SK-N-SH (cell line): ENCODE measurements at regions not wholly inside any gene's neighbourhood (a gene's known extent, or its start where the extent isn't known, plus 50 kb on each side); places are given as distances from the start of the nearest gene placed in this dataset.

Experiments used
- CTCF ChIA-PET: fragments of 300-600, 350-600 bp; formaldehyde crosslinking; extraction: SDS; loops from one replicate; lab custom pipeline; 2021; lab: Yijun Ruan, JAX
- POLR2A ChIA-PET: fragments of 350-600 bp; sonication (Branson Sonifier 250); formaldehyde crosslinking; extraction: SDS; loops from one replicate; lab custom pipeline; 2020; ENCODE audit warnings: antibody characterized with exemption, inconsistent platforms; lab: Yijun Ruan, JAX
- DNase-seq: peaks from one replicate; pipeline ENCODE4 v3.0.0; 2012
- H2AFZ ChIP-seq: fragments of 200-600 bp; sonication (generic); 2 replicates; pipeline ENCODE4 v1.8.1; 2016; ENCODE audit warnings: antibody characterized with exemption, mild to moderate bottlenecking, low read depth
- H3F3A ChIP-seq: fragments of 200-600 bp; sonication (generic); replicated peaks from 2 replicates; pipeline ENCODE3; 2016; ENCODE audit warnings: antibody characterized with exemption, mild to moderate bottlenecking; ENCODE audit not compliant: insufficient read depth
- H3K27ac ChIP-seq, 2 experiments: fragments of 200-500 bp in 1 of 2; fragments of 200-600 bp in 1 of 2; sonication (Bioruptor generic) in 1 of 2; sonication (generic), shearing (Covaris generic) in 1 of 2; 2 replicates each; pipeline versions ENCODE4 v1.5.1 to v1.6.1; 2014 to 2016; ENCODE audit warnings: low read depth in 2 of 2, inconsistent platforms in 1 of 2, low read length in 1 of 2, mild to moderate bottlenecking in 1 of 2, mixed read lengths in 1 of 2
- H3K27me3 ChIP-seq: fragments of 200-600 bp; sonication (generic), shearing (Covaris generic); 2 replicates; pipeline ENCODE4 v1.6.1; 2016; ENCODE audit warnings: mixed run types; ENCODE audit not compliant: insufficient read depth
- H3K36me3 ChIP-seq, 2 experiments: fragments of 200-500 bp in 1 of 2; fragments of 200-600 bp in 1 of 2; sonication (Bioruptor generic) in 1 of 2; sonication (generic) in 1 of 2; replicated peaks in 1 of 2; 2 replicates each; pipeline versions ENCODE3 to v1.5.1; 2014 to 2016; ENCODE audit warnings: low read length in 1 of 2, mild to moderate bottlenecking in 1 of 2; ENCODE audit not compliant: insufficient read depth in 2 of 2, control insufficient read depth in 1 of 2
- H3K4me1 ChIP-seq, 2 experiments: fragments of 200-500 bp in 1 of 2; fragments of 200-600 bp in 1 of 2; sonication (Bioruptor generic) in 1 of 2; sonication (generic), shearing (Covaris generic) in 1 of 2; 2 replicates each; pipeline versions ENCODE4 v1.5.1 to v1.6.1; 2014 to 2016; ENCODE audit warnings: low read depth in 1 of 2, low read length in 1 of 2, mixed run types in 1 of 2; ENCODE audit not compliant: insufficient read depth in 2 of 2, control insufficient read depth in 1 of 2
- H3K4me2 ChIP-seq: fragments of 200-600 bp; sonication (generic), shearing (Covaris generic); 2 replicates; pipeline ENCODE4 v1.6.1; 2017; ENCODE audit warnings: mixed run types
- H3K4me3 ChIP-seq, 2 experiments: fragments of 200-500 bp in 1 of 2; fragments of 200-600 bp in 1 of 2; sonication (Bioruptor generic) in 1 of 2; sonication (generic), shearing (Covaris generic) in 1 of 2; 2 replicates each; pipeline versions ENCODE4 v1.5.1 to v1.8.1; 2014 to 2016; ENCODE audit warnings: low read depth in 2 of 2, inconsistent platforms in 1 of 2, low read length in 1 of 2, mild to moderate bottlenecking in 1 of 2, mixed read lengths in 1 of 2, moderate library complexity in 1 of 2
- H3K79me2 ChIP-seq: fragments of 200-600 bp; sonication (generic); 2 replicates; pipeline ENCODE4 v1.8.1; 2017; ENCODE audit warnings: mild to moderate bottlenecking; ENCODE audit not compliant: insufficient read depth
- H3K9ac ChIP-seq: fragments of 200-600 bp; sonication (generic); 2 replicates; pipeline ENCODE4 v1.6.1; 2017; ENCODE audit warnings: mixed run types
- H3K9me2 ChIP-seq: fragments of 200-600 bp; sonication (generic); 2 replicates; pipeline ENCODE4 v1.6.1; 2017; ENCODE audit warnings: mixed run types
- H3K9me3 ChIP-seq: fragments of 200-600 bp; sonication (generic); 2 replicates; pipeline ENCODE4 v1.6.1; 2017; ENCODE audit warnings: mixed run types, mild to moderate bottlenecking, moderate library complexity
- H4K20me1 ChIP-seq: fragments of 200-600 bp; sonication (generic); 2 replicates; pipeline ENCODE4 v1.6.1; 2017; ENCODE audit warnings: mild to moderate bottlenecking, mixed run types; ENCODE audit not compliant: insufficient read depth
- CHD2 ChIP-seq: fragments of 150-350 bp; IDR thresholded peaks from 2 replicates; pipeline ENCODE4 v1.6.1; 2018; ENCODE audit warnings: low read length; ENCODE audit not compliant: partially characterized antibody
- ELF1 ChIP-seq: IDR thresholded peaks from 2 replicates; pipeline ENCODE4 v1.4.0; 2012
- EP300 ChIP-seq, 2 experiments: IDR thresholded peaks; 2 replicates each; pipeline versions ENCODE4 v1.4.0 to v1.6.1; 2012; ENCODE audit warnings: borderline replicate concordance in 1 of 2, low read depth in 1 of 2, low read length in 1 of 2
- EZH2phosphoT487 ChIP-seq: fragments of 200-600 bp; sonication (generic); IDR thresholded peaks from 2 replicates; pipeline ENCODE4 v1.6.1; 2017; ENCODE audit warnings: low read depth, mixed run types, mild to moderate bottlenecking, antibody characterized with exemption, moderate library complexity, borderline replicate concordance
- FOSL2 ChIP-seq: IDR thresholded peaks from 2 replicates; pipeline ENCODE4 v1.4.0; 2012; ENCODE audit warnings: low read depth, mild to moderate bottlenecking, moderate library complexity, borderline replicate concordance
- FOXJ3 ChIP-seq: sonication (generic); formaldehyde crosslinking; IDR thresholded peaks from 2 replicates; pipeline ENCODE4 v1.5.1; 2020; ENCODE audit warnings: mild to moderate bottlenecking, missing genetic modification reagents
- FOXM1 ChIP-seq: IDR thresholded peaks from 2 replicates; pipeline ENCODE4 v1.4.0; 2012; ENCODE audit warnings: low read depth, mild to moderate bottlenecking
- GABPA ChIP-seq: IDR thresholded peaks from 2 replicates; pipeline ENCODE4 v1.4.0; 2012; ENCODE audit warnings: low read depth, mild to moderate bottlenecking
- GATA2 ChIP-seq: sonication (generic); formaldehyde crosslinking; IDR thresholded peaks from 2 replicates; pipeline ENCODE4 v1.5.0; 2020; ENCODE audit warnings: mild to moderate bottlenecking, missing genetic modification reagents
- JUND ChIP-seq: IDR thresholded peaks from 2 replicates; pipeline ENCODE4 v1.4.0; 2012
- MEF2A ChIP-seq: IDR thresholded peaks from 2 replicates; pipeline ENCODE4 v1.4.0; 2012; ENCODE audit warnings: low read depth, borderline replicate concordance
- MXI1 ChIP-seq: IDR thresholded peaks from 2 replicates; pipeline ENCODE4 v1.6.1; 2012; ENCODE audit warnings: mild to moderate bottlenecking, low read depth, low read length, improper control_type of control experiment
- NFIC ChIP-seq: IDR thresholded peaks from 2 replicates; pipeline ENCODE4 v1.4.0; 2012; ENCODE audit warnings: borderline replicate concordance
- NRF1 ChIP-seq: IDR thresholded peaks from 2 replicates; pipeline ENCODE4 v1.6.1; 2012; ENCODE audit warnings: low read depth, mild to moderate bottlenecking, low read length
- POLR2AphosphoS5 ChIP-seq: IDR thresholded peaks from 2 replicates; pipeline ENCODE4 v1.6.1; 2012; ENCODE audit warnings: low read depth, low read length
- RAD21 ChIP-seq: IDR thresholded peaks from 2 replicates; pipeline ENCODE4 v1.6.1; 2012; ENCODE audit warnings: mild to moderate bottlenecking, low read length
- RCOR1 ChIP-seq: fragments of 150-350 bp; IDR thresholded peaks from 2 replicates; pipeline ENCODE4 v1.6.1; 2017; ENCODE audit warnings: antibody characterized with exemption, low read length
- RFX5 ChIP-seq: IDR thresholded peaks from 2 replicates; pipeline ENCODE4 v1.6.1; 2012; ENCODE audit warnings: mild to moderate bottlenecking, improper control_type of control experiment, low read length
- RXRA ChIP-seq: IDR thresholded peaks from 2 replicates; pipeline ENCODE4 v1.4.0; 2012; ENCODE audit warnings: low read depth, mild to moderate bottlenecking, borderline replicate concordance
- SIN3A ChIP-seq: IDR thresholded peaks from 2 replicates; pipeline ENCODE4 v1.6.1; 2012; ENCODE audit warnings: low read depth, mild to moderate bottlenecking, low read length, moderate library complexity, borderline replicate concordance
- SMC3 ChIP-seq: IDR thresholded peaks from 2 replicates; pipeline ENCODE4 v1.6.1; 2012; ENCODE audit warnings: low read depth, low read length, improper control_type of control experiment
- TAF1 ChIP-seq: IDR thresholded peaks from 2 replicates; pipeline ENCODE4 v1.6.1; 2012; ENCODE audit warnings: low read depth, mild to moderate bottlenecking, low read length, moderate library complexity, borderline replicate concordance
- TCF12 ChIP-seq: IDR thresholded peaks from 2 replicates; pipeline ENCODE4 v1.4.0; 2012
- TEAD4 ChIP-seq: IDR thresholded peaks from 2 replicates; pipeline ENCODE4 v1.4.0; 2012; ENCODE audit warnings: mild to moderate bottlenecking, borderline replicate concordance; ENCODE audit not compliant: insufficient read depth
- WGBS: methylation state at CpG from one replicate; pipeline ENCODE4 v1.1.6; 2017; ENCODE audit warnings: low lambda C conversion rate; 5-methylcytosine and 5-hydroxymethylcytosine counted together
- TF ChIP-seq, protein P1 (sequence below): IDR thresholded peaks from 2 replicates; pipeline ENCODE4 v1.4.0; 2012; ENCODE audit warnings: low read depth, borderline replicate concordance
- TF ChIP-seq, protein P2 (sequence below): IDR thresholded peaks from 2 replicates; pipeline ENCODE4 v1.4.0; 2012; ENCODE audit warnings: low read depth
- TF ChIP-seq, protein P3 (sequence below): fragments of 200-600 bp; sonication (generic); IDR thresholded peaks from 2 replicates; pipeline ENCODE4 v1.6.1; 2017; ENCODE audit warnings: antibody characterized with exemption, mild to moderate bottlenecking, moderate library complexity
- TF ChIP-seq, protein P4 (sequence below): fragments of 150-350 bp; IDR thresholded peaks from 2 replicates; pipeline ENCODE4 v1.6.1; 2016; ENCODE audit warnings: mild to moderate bottlenecking, low read depth, low read length
- TF ChIP-seq, protein P5 (sequence below): IDR thresholded peaks from 2 replicates; pipeline ENCODE4; 2012
- TF ChIP-seq, protein P6 (sequence below): fragments of 150-350 bp; IDR thresholded peaks from 2 replicates; pipeline ENCODE4 v1.6.1; 2017; ENCODE audit warnings: antibody characterized with exemption, low read length, low read depth, borderline replicate concordance

DNA sequence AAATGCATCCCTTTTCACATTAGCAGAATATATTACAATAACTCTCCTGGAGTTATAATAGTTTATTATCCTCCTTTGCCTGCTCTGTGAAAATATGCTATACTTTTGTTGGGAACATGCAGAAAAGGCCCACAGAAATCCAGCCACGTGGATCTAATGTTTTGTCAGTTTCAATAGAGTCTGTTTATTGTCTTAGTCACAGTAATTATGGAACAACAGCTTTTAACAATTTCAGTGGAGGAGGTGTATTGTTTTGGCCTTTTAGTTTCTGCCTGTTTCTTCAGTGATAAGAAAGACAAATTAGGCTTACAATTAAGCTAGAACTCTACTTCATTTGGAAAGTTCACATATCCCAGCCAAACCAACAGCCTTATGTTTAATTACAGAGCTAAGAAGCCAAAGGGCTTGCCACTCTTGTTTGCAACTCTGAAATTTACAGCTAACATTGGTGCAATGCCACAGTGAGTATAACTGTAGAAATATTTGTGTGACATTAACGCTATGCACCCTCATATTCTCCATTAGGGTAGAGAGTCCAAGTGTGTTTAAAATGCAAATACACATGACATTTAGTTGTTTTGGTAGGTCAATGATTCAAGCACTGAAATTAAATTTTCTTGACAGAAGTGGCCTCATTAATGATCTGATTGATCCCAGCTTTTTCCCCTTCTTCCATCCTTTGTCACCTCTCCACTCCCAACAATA, 175.8 kb downstream of the USP46 start:
- Histone ChIP-seq H3K36me3 (no peaks in the 10 kb centered on the region), H3K4me2 (no peak overlapping the region), H3K27me3 (no peaks in the 10 kb centered on the region), H3K27ac (peak overlapping the region in 1 of 2 experiments; percentile 67; a peak in 2 of 4 replicates), H3K4me1 (no peaks in the 10 kb centered on the region; a peak in 1 of 4 replicates), H2AFZ (no peak overlapping the region), H3K4me3 (no peak overlapping the region), H3F3A (no peaks in the 10 kb centered on the region), H3K9me3 (no peaks in the 10 kb centered on the region), H4K20me1 (no peaks in the 10 kb centered on the region), H3K79me2 (no peaks in the 10 kb centered on the region), H3K9me2 (no peaks in the 10 kb centered on the region), H3K9ac (no peak overlapping the region)
- WGBS, result 15% methylated on average over 2 of the region's 2 CpGs
- DNase-seq, result peak; percentile 11
- POLR2A ChIA-PET, result no interaction called here
- CTCF ChIA-PET, result interaction anchor here (1.1 to 2.6 kb wide), 3 partner anchors 10 to 500 kb away, joined by 3 to 8 read pairs (median 3); no protein-coding TSS in a partner anchor
- TF ChIP-seq NFIC, result no peak
- no peak for TF ChIP-seq MXI1
- TF ChIP-seq TCF12, result no peak
- TF ChIP-seq, protein P1, sequence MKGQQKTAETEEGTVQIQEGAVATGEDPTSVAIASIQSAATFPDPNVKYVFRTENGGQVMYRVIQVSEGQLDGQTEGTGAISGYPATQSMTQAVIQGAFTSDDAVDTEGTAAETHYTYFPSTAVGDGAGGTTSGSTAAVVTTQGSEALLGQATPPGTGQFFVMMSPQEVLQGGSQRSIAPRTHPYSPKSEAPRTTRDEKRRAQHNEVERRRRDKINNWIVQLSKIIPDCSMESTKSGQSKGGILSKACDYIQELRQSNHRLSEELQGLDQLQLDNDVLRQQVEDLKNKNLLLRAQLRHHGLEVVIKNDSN, result no peak
- no peak for TF ChIP-seq GABPA
- TF ChIP-seq EZH2phosphoT487, result no peak
- no peak for TF ChIP-seq MEF2A
- TF ChIP-seq GATA2 (CRISPR knock-in tag), result peak; percentile 53; the same call in 1 of the 2 replicates
- TF ChIP-seq SIN3A, result no peak
- TF ChIP-seq, protein P2, sequence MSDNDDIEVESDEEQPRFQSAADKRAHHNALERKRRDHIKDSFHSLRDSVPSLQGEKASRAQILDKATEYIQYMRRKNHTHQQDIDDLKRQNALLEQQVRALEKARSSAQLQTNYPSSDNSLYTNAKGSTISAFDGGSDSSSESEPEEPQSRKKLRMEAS, result no peak
- no peak for TF ChIP-seq FOSL2
- no peak for TF ChIP-seq POLR2AphosphoS5
- no peak for TF ChIP-seq FOXM1
- no peak for TF ChIP-seq NRF1
- no peak for TF ChIP-seq RFX5
- TF ChIP-seq, protein P3, sequence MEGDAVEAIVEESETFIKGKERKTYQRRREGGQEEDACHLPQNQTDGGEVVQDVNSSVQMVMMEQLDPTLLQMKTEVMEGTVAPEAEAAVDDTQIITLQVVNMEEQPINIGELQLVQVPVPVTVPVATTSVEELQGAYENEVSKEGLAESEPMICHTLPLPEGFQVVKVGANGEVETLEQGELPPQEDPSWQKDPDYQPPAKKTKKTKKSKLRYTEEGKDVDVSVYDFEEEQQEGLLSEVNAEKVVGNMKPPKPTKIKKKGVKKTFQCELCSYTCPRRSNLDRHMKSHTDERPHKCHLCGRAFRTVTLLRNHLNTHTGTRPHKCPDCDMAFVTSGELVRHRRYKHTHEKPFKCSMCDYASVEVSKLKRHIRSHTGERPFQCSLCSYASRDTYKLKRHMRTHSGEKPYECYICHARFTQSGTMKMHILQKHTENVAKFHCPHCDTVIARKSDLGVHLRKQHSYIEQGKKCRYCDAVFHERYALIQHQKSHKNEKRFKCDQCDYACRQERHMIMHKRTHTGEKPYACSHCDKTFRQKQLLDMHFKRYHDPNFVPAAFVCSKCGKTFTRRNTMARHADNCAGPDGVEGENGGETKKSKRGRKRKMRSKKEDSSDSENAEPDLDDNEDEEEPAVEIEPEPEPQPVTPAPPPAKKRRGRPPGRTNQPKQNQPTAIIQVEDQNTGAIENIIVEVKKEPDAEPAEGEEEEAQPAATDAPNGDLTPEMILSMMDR, result no peak
- TF ChIP-seq TEAD4, result no peak
- no peak for TF ChIP-seq FOXJ3 (CRISPR knock-in tag)
- peak; percentile 64 for TF ChIP-seq RCOR1
- TF ChIP-seq JUND, result no peak
- TF ChIP-seq EP300 (IDR thresholded peaks at IDR 0.05; ENCODE audit: borderline replicate concordance in 1 of 2, low read depth in 1 of 2, low read length in 1 of 2), result peak in 1 of 2 experiments; percentile 79; a peak in 2 of 4 replicates
- peak; percentile 34 for TF ChIP-seq CHD2
- TF ChIP-seq, protein P4, sequence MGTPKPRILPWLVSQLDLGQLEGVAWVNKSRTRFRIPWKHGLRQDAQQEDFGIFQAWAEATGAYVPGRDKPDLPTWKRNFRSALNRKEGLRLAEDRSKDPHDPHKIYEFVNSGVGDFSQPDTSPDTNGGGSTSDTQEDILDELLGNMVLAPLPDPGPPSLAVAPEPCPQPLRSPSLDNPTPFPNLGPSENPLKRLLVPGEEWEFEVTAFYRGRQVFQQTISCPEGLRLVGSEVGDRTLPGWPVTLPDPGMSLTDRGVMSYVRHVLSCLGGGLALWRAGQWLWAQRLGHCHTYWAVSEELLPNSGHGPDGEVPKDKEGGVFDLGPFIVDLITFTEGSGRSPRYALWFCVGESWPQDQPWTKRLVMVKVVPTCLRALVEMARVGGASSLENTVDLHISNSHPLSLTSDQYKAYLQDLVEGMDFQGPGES, result no peak
- no peak for TF ChIP-seq RXRA
- TF ChIP-seq TAF1, result no peak
- TF ChIP-seq, protein P5, sequence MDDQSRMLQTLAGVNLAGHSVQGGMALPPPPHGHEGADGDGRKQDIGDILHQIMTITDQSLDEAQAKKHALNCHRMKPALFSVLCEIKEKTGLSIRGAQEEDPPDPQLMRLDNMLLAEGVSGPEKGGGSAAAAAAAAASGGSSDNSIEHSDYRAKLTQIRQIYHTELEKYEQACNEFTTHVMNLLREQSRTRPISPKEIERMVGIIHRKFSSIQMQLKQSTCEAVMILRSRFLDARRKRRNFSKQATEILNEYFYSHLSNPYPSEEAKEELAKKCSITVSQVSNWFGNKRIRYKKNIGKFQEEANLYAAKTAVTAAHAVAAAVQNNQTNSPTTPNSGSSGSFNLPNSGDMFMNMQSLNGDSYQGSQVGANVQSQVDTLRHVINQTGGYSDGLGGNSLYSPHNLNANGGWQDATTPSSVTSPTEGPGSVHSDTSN, result no peak
- no peak for TF ChIP-seq ELF1
- 0 out of 2 replicates have a peak, but pooled peaks have one; percentile 6 for TF ChIP-seq RAD21
- TF ChIP-seq, protein P6, sequence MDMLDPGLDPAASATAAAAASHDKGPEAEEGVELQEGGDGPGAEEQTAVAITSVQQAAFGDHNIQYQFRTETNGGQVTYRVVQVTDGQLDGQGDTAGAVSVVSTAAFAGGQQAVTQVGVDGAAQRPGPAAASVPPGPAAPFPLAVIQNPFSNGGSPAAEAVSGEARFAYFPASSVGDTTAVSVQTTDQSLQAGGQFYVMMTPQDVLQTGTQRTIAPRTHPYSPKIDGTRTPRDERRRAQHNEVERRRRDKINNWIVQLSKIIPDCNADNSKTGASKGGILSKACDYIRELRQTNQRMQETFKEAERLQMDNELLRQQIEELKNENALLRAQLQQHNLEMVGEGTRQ, result no peak
- TF ChIP-seq SMC3, result no peak
